ENCODE measurements at regions not wholly inside any gene's neighbourhood (a gene's known extent, or its start where the extent isn't known, plus 50 kb on each side); places are given as distances from the start of the nearest gene placed in this dataset.
"Not testable (repeated sequence)": the region's sequence is repeated elsewhere in the genome, so short reads cannot be mapped to it uniquely, and the experiment has no call there.

DNA sequence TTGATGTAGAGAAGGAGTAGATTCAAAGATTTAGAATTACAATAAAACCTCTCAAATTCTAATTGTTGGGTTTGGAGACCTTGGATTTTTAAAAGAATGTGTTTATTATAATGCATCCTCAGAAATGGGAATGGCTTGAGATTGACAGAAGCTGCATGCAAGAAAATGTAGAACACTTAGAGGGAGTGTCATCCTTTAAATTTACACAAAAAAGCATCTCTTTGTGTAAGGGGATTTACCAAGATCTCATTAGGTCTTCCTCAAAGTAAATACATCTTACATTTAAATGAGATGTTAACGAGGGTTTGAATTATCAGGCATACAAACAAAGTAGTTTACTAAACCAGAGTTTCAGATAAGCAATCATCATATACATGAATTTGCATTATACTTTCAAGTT lies 615.0 kb downstream of the FAM133A start:
- H3K4me3 ChIP-seq (ENCODE audit: low read depth, low read length), result no peak overlapping the region
- DNase-seq (ENCODE audit: low read depth), result no peak
- no peak for TF ChIP-seq CTCF (conservative IDR thresholded peaks at IDR 0.05; ENCODE audit: low read depth, low read length)

DNA sequence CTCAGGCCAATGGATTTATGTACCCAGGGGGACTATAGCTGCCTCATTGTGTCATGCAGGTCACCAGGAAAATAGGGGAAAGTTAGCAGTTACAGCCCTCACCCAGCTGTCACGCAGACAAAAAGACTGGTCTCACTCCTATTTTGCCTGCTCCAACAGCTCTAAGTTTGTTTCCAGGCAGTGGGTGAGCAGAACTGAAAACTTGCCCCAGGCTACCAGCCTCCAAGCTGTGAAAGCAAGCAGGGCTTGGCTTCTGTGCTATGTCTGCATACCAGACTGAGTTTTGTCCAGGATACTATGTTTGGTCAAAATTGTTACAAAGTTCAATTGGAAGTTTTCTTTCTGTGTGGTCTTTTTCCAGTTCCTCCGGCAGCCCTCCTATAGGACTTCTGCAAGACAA lies 628.4 kb downstream of the FAM133A start:
- DNase-seq (ENCODE audit: low read depth), result no peak
- no peak for TF ChIP-seq CTCF (conservative IDR thresholded peaks at IDR 0.05; ENCODE audit: low read depth, low read length)
- no peak overlapping the region for H3K4me3 ChIP-seq (ENCODE audit: low read depth, low read length)

GRCh38 chrX:94329182-94329581 lies 655.2 kb downstream of the FAM133A start:
- DNase-seq (ENCODE audit: low read depth), result no peak
- H3K4me3 ChIP-seq (ENCODE audit: low read depth, low read length), result no peak overlapping the region
- no peak for TF ChIP-seq CTCF (conservative IDR thresholded peaks at IDR 0.05; ENCODE audit: low read depth, low read length)

DNA sequence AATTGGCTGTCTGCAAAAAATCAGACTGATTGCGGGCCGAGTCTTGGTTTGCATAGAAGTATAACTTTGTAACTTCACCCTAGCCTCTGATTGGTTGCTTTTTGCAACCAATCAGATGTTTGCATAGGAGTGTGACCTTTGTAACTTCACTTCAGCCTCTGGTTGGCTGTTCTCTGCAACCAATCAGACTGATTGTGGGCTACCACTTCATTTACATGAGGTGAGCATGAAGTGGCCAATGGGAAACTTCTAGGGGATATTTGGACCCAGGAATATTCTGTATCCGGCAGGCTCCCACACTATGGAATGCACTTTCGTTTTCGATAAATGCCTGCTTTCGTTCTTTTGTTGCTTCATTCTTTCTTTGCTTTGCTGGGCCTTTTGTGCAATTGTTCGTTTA lies 667.7 kb downstream of the FAM133A start:
- not testable (repeated sequence) for H3K4me3 ChIP-seq (ENCODE audit: low read depth, low read length); DNase-seq (ENCODE audit: low read depth)

DNA sequence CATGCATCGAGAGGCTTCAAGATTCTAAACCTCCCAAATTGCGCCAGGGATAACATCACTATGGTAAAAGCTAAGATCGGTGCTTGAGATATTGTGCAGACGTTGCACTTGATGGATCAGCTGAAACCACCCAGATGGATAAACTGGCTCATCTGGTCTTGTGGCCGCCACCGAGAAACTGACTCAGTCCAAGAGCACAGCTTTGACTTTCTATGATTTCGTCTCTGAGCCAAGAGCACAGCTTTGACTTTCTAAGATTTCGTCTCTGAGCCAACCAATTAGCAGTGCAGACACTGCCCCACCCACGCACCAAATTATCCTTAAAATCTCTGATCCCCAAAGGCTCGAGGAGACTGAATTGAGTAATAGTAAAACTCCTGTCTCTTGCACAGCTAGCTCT lies 687.2 kb downstream of the FAM133A start:
- no peak overlapping the region for H3K4me3 ChIP-seq (ENCODE audit: low read depth, low read length)
- TF ChIP-seq CTCF (conservative IDR thresholded peaks at IDR 0.05; ENCODE audit: low read depth, low read length), result no peak
- no peak for DNase-seq (ENCODE audit: low read depth)

DNA sequence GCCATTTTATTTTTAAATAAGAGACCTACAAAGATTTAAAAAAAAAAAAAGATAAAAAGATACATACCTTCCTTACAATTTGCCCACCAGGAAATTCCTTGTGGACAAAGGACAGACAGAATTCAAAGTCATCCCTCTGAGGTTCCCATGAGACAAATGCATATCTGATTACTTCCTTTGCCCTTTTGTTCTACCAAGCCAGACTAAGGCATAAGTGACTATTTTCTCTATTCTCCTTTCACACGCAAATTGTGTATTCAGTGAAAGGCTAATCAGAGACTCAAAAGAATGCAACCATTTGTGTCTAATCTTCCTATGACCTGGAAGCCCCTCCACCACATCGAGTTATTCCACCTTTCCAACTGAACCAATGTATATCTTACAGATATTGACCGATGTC lies 691.7 kb downstream of the FAM133A start:
- TF ChIP-seq CTCF (conservative IDR thresholded peaks at IDR 0.05; ENCODE audit: low read depth, low read length), result no peak
- H3K4me3 ChIP-seq (ENCODE audit: low read depth, low read length), result no peak overlapping the region
- DNase-seq (ENCODE audit: low read depth), result no peak

DNA sequence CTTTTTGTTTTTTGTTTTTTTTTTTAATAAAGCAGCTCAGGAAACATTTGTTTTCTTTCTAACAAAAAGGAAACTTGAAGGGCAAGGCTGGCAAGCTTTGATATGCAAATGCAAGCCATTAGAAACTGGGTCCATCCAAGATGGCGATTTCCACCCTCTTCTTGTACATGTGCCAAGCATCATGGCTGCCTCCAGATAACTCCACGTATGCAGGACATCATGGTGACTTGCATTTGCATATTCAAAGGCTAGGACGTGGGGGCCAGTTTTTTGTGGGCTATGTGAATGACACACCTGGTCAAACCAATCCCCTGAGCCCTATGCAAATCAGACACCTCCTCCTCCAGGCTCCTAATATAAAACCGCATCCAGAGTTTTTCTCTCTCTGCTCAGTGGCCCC lies 692.6 kb downstream of the FAM133A start:
- no peak for TF ChIP-seq CTCF (conservative IDR thresholded peaks at IDR 0.05; ENCODE audit: low read depth, low read length)
- no peak for DNase-seq (ENCODE audit: low read depth)
- H3K4me3 ChIP-seq (ENCODE audit: low read depth, low read length), result no peak overlapping the region

GRCh38 chrX:94389044-94389443 lies 715.0 kb downstream of the FAM133A start:
- no peak for TF ChIP-seq CTCF (conservative IDR thresholded peaks at IDR 0.05; ENCODE audit: low read depth, low read length)
- H3K4me3 ChIP-seq (ENCODE audit: low read depth, low read length), result no peak overlapping the region
- DNase-seq (ENCODE audit: low read depth), result no peak

All from choroid plexus epithelial cell (primary cell).